Vagina (tissue), 2 donors: ENCODE measurements at regions not wholly inside any gene's neighbourhood (a gene's known extent, or its start where the extent isn't known, plus 50 kb on each side); places are given as distances from the start of the nearest gene placed in this dataset.
"Not testable (repeated sequence)": the region's sequence is repeated elsewhere in the genome, so short reads cannot be mapped to it uniquely, and the experiment has no call there.

Source experiments
- DNase-seq, 2 donors: peaks; one replicate each; pipeline ENCODE4 v3.0.0-alpha.2; 2017; ENCODE audit errors: extremely low spot score in 2 of 2
- H3K27ac ChIP-seq: fragments of 200-600 bp; sonication (generic); one replicate; pipeline ENCODE4 v1.5.1; 2019
- H3K27me3 ChIP-seq: fragments of 200-600 bp; sonication (generic); one replicate; pipeline ENCODE4 v1.5.1; 2019
- H3K36me3 ChIP-seq, 2 donors: fragments of 200-600 bp; sonication (generic); one replicate each; pipeline ENCODE4 v1.5.1; 2017 to 2019
- H3K4me1 ChIP-seq: fragments of 200-600 bp; sonication (generic); one replicate; pipeline ENCODE4 v1.5.1; 2019
- H3K4me3 ChIP-seq, 2 donors: fragments of 200-600 bp; sonication (generic); 1 replicate in 1 of 2; 2 replicates in 1 of 2; pipeline ENCODE4 v1.5.1; 2016 to 2019
- H3K9me3 ChIP-seq: fragments of 200-600 bp; sonication (generic); one replicate; pipeline ENCODE4 v1.5.1; 2019
- POLR2A ChIP-seq, 2 donors: fragments of 450-650 bp; IDR thresholded peaks; one replicate each; pipeline ENCODE4 v1.6.1; 2017; ENCODE audit warnings: antibody characterized with exemption in 2 of 2, mild to moderate bottlenecking in 2 of 2, moderate library complexity in 2 of 2
- POLR2AphosphoS5 ChIP-seq, 2 donors: sonication (generic); formaldehyde crosslinking; IDR thresholded peaks; one replicate each; pipeline ENCODE4 v1.9.0; 2017; ENCODE audit warnings: antibody characterized with exemption in 2 of 2, mild to moderate bottlenecking in 2 of 2, low read depth in 1 of 2; ENCODE audit not compliant: insufficient read depth in 1 of 2
- intact Hi-C: fragments of 100-400 bp; cut with DNase I; formaldehyde crosslinking; loops from one replicate; pipeline ENCODE4 v1.15.1; 2023
- TF ChIP-seq, protein P1 (sequence below), 3 experiments: fragments of 450-650 bp in 2 of 3; fragments of 200-600 bp in 1 of 3; sonication (generic) in 1 of 3; IDR thresholded peaks; one replicate each; pipeline ENCODE4 v1.5.1; 2017 to 2019; ENCODE audit warnings: antibody characterized with exemption in 3 of 3, mild to moderate bottlenecking in 2 of 3, moderate library complexity in 2 of 3

DNA sequence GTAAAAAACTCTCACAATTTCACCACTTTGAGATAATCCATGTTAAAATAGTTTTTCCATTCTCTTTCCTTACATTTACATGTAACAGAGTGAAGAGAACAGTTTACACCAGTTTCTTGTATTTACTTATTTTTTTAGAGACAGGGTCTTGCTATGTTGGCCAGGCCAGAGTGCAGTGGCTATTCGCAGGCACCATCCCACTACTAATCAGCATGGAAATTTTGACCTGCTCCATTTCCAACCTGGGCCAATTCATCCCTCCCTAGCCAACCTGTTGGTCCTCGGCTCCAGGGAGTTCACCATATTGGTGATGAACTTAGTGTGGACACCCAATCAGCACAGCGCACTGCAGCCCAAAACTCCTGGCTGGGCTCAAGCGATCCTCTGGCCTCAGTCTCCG, 74.1 kb downstream of the LYZL2 start:
- TF ChIP-seq, protein P1, sequence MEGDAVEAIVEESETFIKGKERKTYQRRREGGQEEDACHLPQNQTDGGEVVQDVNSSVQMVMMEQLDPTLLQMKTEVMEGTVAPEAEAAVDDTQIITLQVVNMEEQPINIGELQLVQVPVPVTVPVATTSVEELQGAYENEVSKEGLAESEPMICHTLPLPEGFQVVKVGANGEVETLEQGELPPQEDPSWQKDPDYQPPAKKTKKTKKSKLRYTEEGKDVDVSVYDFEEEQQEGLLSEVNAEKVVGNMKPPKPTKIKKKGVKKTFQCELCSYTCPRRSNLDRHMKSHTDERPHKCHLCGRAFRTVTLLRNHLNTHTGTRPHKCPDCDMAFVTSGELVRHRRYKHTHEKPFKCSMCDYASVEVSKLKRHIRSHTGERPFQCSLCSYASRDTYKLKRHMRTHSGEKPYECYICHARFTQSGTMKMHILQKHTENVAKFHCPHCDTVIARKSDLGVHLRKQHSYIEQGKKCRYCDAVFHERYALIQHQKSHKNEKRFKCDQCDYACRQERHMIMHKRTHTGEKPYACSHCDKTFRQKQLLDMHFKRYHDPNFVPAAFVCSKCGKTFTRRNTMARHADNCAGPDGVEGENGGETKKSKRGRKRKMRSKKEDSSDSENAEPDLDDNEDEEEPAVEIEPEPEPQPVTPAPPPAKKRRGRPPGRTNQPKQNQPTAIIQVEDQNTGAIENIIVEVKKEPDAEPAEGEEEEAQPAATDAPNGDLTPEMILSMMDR (IDR thresholded peaks at IDR 0.05): no peak
- TF ChIP-seq POLR2A (IDR thresholded peaks at IDR 0.05) (no peak), POLR2AphosphoS5 (IDR thresholded peaks at IDR 0.05; ENCODE audit: insufficient read depth in 1 of 2, low read depth in 1 of 2) (no peak)
- H3K27ac ChIP-seq: no peak overlapping the region
- no peaks in the 10 kb centered on the region for H3K36me3 ChIP-seq
- no peak overlapping the region for H3K4me3 ChIP-seq
- no peaks in the 10 kb centered on the region for H3K9me3 ChIP-seq
- DNase-seq: no peak
- peaks cover 10% of the 10 kb centered on the region for H3K4me1 ChIP-seq
- intact Hi-C loops: no loop called here
- no peaks in the 10 kb centered on the region for H3K27me3 ChIP-seq

DNA sequence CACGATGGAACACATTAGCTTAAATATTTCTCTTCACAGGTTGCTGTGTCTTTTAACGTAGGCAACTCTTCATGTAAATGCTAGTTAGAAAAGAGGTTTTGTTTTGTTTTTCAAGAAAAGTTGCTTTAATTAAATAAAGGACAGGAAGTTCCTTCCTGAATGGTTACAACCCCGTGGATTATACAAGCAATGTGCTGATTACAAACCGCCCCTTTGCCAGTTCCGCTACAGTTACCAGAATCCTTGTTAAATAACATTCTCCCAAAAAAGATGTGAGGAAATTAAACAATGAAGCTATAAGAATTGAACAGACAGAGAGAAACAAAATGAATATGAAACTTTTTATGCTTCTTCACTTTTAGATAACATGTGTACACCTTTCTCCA, 75.1 kb downstream of the LYZL2 start:
- H3K4me1 ChIP-seq: peaks cover 10% of the 10 kb centered on the region
- no peaks in the 10 kb centered on the region for H3K9me3 ChIP-seq
- no peak for DNase-seq
- H3K27ac ChIP-seq: peak overlapping the region; percentile 83
- peak overlapping the region; percentile 29 to 36 for H3K4me3 ChIP-seq
- no peaks in the 10 kb centered on the region for H3K27me3 ChIP-seq
- TF ChIP-seq POLR2A (IDR thresholded peaks at IDR 0.05): no peak
- H3K36me3 ChIP-seq: no peaks in the 10 kb centered on the region
- intact Hi-C loops: no loop called here

DNA sequence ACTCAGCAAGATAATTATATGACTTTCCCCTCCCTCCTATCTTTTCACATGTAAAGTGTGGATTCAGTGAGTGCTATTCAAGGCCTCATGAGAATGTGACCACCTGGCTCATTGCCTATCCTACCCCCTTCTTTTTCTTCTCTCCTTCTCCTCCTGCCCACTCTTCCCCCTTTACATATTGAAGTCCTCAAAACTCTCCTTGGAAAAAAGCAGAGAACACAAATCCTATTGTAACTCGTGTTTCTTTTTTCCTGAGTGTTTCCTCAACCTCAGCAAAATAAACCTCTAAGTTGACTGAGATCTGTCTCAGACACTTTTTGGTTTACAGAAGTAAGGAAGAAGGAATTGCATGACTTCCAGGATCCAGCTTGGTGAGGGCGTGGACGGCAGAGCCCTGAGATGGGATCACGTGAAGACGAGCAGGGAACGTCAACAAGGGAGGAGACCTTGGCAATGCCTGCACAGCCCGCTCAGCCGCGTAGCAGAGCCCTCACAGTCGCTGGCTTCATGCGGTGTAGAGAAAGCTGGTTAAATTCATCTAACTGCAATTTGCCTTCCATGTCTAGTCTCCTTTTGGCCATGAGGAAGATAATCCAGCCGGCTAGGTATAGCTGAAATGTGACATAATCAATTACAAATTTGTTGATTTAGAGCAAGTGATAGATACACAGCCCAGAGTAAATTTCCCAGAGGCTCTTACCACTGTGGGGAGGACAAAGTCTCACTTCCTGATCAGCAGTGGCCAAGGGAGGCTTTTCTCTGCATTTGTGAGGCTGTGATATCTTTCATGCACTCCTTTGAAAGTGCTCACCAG, 75.7 kb downstream of the LYZL2 start:
- no peak for DNase-seq
- Histone ChIP-seq H3K27me3 (no peaks in the 10 kb centered on the region), H3K4me3 (peak overlapping the region; percentile 29 to 36), H3K9me3 (no peaks in the 10 kb centered on the region), H3K36me3 (no peaks in the 10 kb centered on the region), H3K4me1 (peaks cover 10% of the 10 kb centered on the region), H3K27ac (peak overlapping the region; percentile 83)
- peak; percentile 62 to 84 for TF ChIP-seq POLR2AphosphoS5 (IDR thresholded peaks at IDR 0.05; ENCODE audit: insufficient read depth in 1 of 2, low read depth in 1 of 2)
- TF ChIP-seq, protein P1 (IDR thresholded peaks at IDR 0.05): no peak
- peak in 1 of 2 donors; percentile 34 for TF ChIP-seq POLR2A (IDR thresholded peaks at IDR 0.05)
- intact Hi-C loops: no loop called here

DNA sequence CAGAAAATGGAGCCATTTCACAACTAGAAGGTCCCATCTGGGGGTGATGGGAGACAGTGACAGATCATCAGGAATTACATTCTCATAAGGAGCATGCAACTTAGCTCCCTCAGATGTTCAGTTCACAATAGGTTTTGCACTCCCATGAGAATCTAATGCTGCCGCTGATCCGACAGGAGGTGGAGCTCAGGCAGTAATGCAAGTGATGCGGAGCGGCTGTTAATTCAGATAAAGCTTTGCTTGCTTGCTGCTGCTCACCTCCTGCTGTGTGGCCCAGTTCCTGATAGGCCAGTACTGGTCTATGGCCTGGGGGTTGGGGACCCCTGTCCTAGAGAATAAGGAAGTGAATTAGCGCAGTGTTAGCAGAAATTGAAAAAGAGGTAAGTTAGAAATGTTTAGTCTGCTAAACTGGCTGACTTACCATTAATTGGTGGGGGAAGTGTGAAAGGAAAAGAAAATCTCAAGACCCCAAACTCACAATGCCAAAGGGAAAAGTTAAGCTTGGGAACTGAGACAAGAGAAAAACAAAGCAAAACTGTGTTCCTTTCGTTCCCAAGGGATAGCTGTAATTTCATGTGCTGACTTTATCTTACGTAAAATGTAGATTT, 76.4 kb downstream of the LYZL2 start:
- H3K4me3 ChIP-seq: no peak overlapping the region
- peaks cover 10% of the 10 kb centered on the region for H3K4me1 ChIP-seq
- no peaks in the 10 kb centered on the region for H3K27me3 ChIP-seq
- DNase-seq: no peak
- peak overlapping the region; percentile 83 for H3K27ac ChIP-seq
- TF ChIP-seq, protein P1 (IDR thresholded peaks at IDR 0.05): no peak
- TF ChIP-seq POLR2AphosphoS5 (IDR thresholded peaks at IDR 0.05; ENCODE audit: insufficient read depth in 1 of 2, low read depth in 1 of 2) (no peak), POLR2A (IDR thresholded peaks at IDR 0.05) (no peak)
- H3K9me3 ChIP-seq: no peaks in the 10 kb centered on the region
- H3K36me3 ChIP-seq: no peaks in the 10 kb centered on the region
- intact Hi-C loops: no loop called here

DNA sequence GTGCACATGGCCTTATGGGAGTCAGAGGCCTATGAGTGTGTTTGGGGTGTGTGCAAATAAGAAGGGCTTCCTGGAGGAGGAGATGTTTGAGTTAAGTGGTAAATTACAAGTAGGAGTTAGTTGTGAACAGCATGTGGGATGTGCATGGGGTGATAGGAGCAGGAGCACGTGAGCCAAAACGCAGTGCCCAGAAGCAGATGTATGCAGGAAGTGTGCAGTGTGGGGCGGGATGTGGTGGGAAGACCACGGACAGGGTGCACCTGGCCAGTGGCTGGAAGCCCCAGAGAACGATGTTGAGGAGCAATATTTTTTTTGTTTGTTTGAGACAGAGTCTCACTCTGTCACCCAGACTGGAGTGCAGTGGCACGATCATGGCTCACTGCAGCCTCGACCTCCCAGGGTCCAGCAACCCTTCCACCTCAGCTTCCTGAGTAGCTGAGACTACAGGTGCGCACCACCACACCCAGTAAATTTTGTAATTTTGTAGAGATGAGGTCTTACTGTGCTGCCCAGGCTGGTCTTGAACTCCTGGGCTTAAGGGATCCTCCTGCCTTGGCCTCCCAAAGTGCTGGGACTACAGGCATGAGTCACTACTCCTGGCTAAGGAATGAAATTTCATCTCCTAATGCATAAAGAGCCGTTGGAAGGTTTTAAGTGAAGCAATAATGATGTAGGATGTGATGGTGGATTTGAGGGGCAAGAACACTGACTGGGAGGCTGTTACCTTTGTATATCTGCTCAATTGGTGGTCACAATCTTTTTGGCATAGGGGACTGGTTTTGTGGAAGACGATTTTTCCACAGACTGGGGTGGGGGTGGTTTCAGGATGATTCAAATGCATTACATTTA, 78.4 kb downstream of the LYZL2 start:
- H3K9me3 ChIP-seq: no peaks in the 10 kb centered on the region
- H3K4me1 ChIP-seq: peaks cover 10% of the 10 kb centered on the region
- intact Hi-C loops: no loop called here
- DNase-seq: no peak
- H3K4me3 ChIP-seq: no peak overlapping the region
- TF ChIP-seq POLR2A (IDR thresholded peaks at IDR 0.05) (no peak), POLR2AphosphoS5 (IDR thresholded peaks at IDR 0.05; ENCODE audit: insufficient read depth in 1 of 2, low read depth in 1 of 2) (no peak)
- TF ChIP-seq, protein P1 (IDR thresholded peaks at IDR 0.05): no peak
- no peaks in the 10 kb centered on the region for H3K36me3 ChIP-seq
- H3K27me3 ChIP-seq: no peaks in the 10 kb centered on the region
- H3K27ac ChIP-seq: no peak overlapping the region

DNA sequence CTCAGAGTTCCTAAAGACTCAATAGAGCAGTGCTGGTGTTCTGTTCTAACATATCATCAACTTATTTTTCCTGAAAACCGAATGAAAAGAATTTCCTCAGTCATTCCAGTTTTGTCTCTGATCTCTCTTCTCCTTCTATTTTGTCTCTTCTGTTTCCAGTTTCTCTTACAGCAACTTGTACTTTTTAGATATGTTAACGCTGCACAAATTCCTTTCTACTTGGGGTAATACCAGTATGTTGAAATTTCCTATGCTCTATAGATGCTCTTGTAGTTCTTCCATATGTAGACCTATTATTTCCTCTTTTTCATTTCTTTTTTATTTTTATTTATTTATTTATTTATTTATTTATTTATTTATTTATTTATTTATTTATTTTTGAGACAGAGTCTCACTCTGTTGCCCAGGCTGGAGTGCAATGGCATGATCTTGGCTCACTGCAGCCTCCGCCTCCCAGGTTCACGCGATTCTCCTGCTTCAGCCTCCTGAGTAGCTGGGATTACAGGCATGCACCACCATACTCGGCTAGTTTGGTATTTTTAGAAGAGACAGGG, 80.3 kb downstream of the LYZL2 start:
- not testable (repeated sequence) for H3K36me3 ChIP-seq, DNase-seq, H3K27me3 ChIP-seq, H3K27ac ChIP-seq, H3K4me1 ChIP-seq, H3K9me3 ChIP-seq, H3K4me3 ChIP-seq
- intact Hi-C loops: loop anchor here (5.0 kb wide), 1 partner anchor 38 kb away; no protein-coding TSS in a partner anchor
